IMR-90 (cell line): ENCODE measurements at regions not wholly inside any gene's neighbourhood (a gene's known extent, or its start where the extent isn't known, plus 50 kb on each side); places are given as distances from the start of the nearest gene placed in this dataset.

Experiments
- ATAC-seq: fragments of 200-7000 bp; cut with Tn5 transposase; 2 replicates; pipeline ENCODE4 v1.9.1; 2020; ENCODE audit warnings: low read depth, mild to moderate bottlenecking, moderate library complexity
- BruUV-seq: library from RNA; stranded (reverse); fragments of 400-500 nt; replicated peaks from 2 replicates; lab custom pipeline; 2021; lab: Mats Ljungman, UMichigan
- CTCF ChIA-PET: fragments of 300-600 bp; formaldehyde crosslinking; extraction: SDS; loops from one replicate; lab custom pipeline; 2021; ENCODE audit warnings: antibody characterized with exemption; lab: Yijun Ruan, JAX
- POLR2A ChIA-PET: fragments of 300-600 bp; sonication (Branson Sonifier 250); formaldehyde crosslinking; loops from one replicate; lab custom pipeline; 2022; ENCODE audit warnings: antibody characterized with exemption; ENCODE audit not compliant: unreplicated experiment; lab: Charles Lee
- DNase-seq: peaks from one replicate; pipeline ENCODE4 v3.0.0; 2013
- H2AFZ ChIP-seq: replicated peaks from 2 replicates; pipeline ENCODE3; 2013; ENCODE audit warnings: low read length, mild to moderate bottlenecking; ENCODE audit not compliant: poor library complexity
- H2AK5ac ChIP-seq: 2 replicates; pipeline ENCODE4 v1.6.1; 2013; ENCODE audit warnings: low read depth, low read length, inconsistent platforms
- H2AK9ac ChIP-seq: replicated peaks from 2 replicates; pipeline ENCODE3; 2013; ENCODE audit warnings: mild to moderate bottlenecking, low read depth, low read length, moderate library complexity; ENCODE audit not compliant: poor library complexity
- H2BK120ac ChIP-seq: 2 replicates; pipeline ENCODE4 v1.6.1; 2013; ENCODE audit warnings: low read depth, low read length, inconsistent platforms
- H2BK15ac ChIP-seq: 3 replicates; pipeline ENCODE4 v1.6.1; 2013; ENCODE audit warnings: low read depth, low read length, inconsistent platforms
- H2BK20ac ChIP-seq: 2 replicates; pipeline ENCODE4 v1.6.1; 2013; ENCODE audit warnings: low read depth, mild to moderate bottlenecking, inconsistent platforms, low read length, moderate library complexity
- H2BK5ac ChIP-seq: 2 replicates; pipeline ENCODE4 v1.6.1; 2013; ENCODE audit warnings: mild to moderate bottlenecking, low read depth, low read length, inconsistent platforms; ENCODE audit not compliant: poor library complexity, severe bottlenecking
- H3K14ac ChIP-seq: replicated peaks from 2 replicates; pipeline ENCODE4 v1.6.1; 2013; ENCODE audit warnings: low read depth, low read length, inconsistent platforms
- H3K18ac ChIP-seq: 2 replicates; pipeline ENCODE4 v1.6.1; 2013; ENCODE audit warnings: low read depth, low read length, control low read depth
- H3K23ac ChIP-seq: 2 replicates; pipeline ENCODE4 v1.6.1; 2013; ENCODE audit warnings: low read depth, low read length, inconsistent platforms
- H3K27ac ChIP-seq: 2 replicates; pipeline ENCODE4 v1.5.1; 2013; ENCODE audit warnings: mild to moderate bottlenecking, control low read depth, low read length; ENCODE audit not compliant: insufficient read depth
- H3K27me3 ChIP-seq: 2 replicates; pipeline ENCODE4 v1.6.1; 2013; ENCODE audit warnings: low read length; ENCODE audit not compliant: control insufficient read depth, insufficient read depth
- H3K36me3 ChIP-seq: 2 replicates; pipeline ENCODE4 v1.6.1; 2013; ENCODE audit warnings: low read length, mixed read lengths; ENCODE audit not compliant: control insufficient read depth, insufficient read depth
- H3K4ac ChIP-seq: 2 replicates; pipeline ENCODE4 v1.6.1; 2013; ENCODE audit warnings: low read depth, low read length, inconsistent platforms
- H3K4me1 ChIP-seq: 2 replicates; pipeline ENCODE4 v1.6.1; 2013; ENCODE audit warnings: low read length, mixed read lengths; ENCODE audit not compliant: control insufficient read depth, insufficient read depth
- H3K4me2 ChIP-seq: 2 replicates; pipeline ENCODE4 v1.6.1; 2013; ENCODE audit warnings: low read depth, mild to moderate bottlenecking, control low read depth, low read length, moderate library complexity
- H3K4me3 ChIP-seq: 2 replicates; pipeline ENCODE4 v1.5.1; 2013; ENCODE audit warnings: low read depth, mild to moderate bottlenecking, control low read depth, low read length, moderate library complexity; ENCODE audit not compliant: insufficient read depth
- H3K56ac ChIP-seq: 2 replicates; pipeline ENCODE4 v1.6.1; 2013; ENCODE audit warnings: low read length, inconsistent platforms; ENCODE audit not compliant: insufficient read depth; ENCODE audit errors: extremely low read depth
- H3K79me1 ChIP-seq, 2 experiments: 2 replicates each; pipeline ENCODE4 v1.6.1; 2013; ENCODE audit warnings: low read length in 2 of 2, inconsistent platforms in 1 of 2, low read depth in 1 of 2
- H3K9ac ChIP-seq: 2 replicates; pipeline ENCODE4 v1.6.1; 2013; ENCODE audit warnings: low read depth, low read length, control low read depth
- H3K9me1 ChIP-seq: 2 replicates; pipeline ENCODE4 v1.6.1; 2013; ENCODE audit warnings: low read length, inconsistent platforms; ENCODE audit not compliant: insufficient read depth
- H3K9me3 ChIP-seq: 2 replicates; pipeline ENCODE4 v1.6.1; 2013; ENCODE audit warnings: low read length; ENCODE audit not compliant: control insufficient read depth, insufficient read depth
- H4K20me1 ChIP-seq: 2 replicates; pipeline ENCODE4 v1.6.1; 2013; ENCODE audit warnings: low read length, inconsistent platforms; ENCODE audit not compliant: insufficient read depth
- H4K5ac ChIP-seq: 2 replicates; pipeline ENCODE4 v1.6.1; 2013; ENCODE audit warnings: mild to moderate bottlenecking, low read depth, low read length, control low read depth
- H4K8ac ChIP-seq, 2 experiments: 2 replicates each; pipeline ENCODE4 v1.6.1; 2013; ENCODE audit warnings: low read depth in 2 of 2, low read length in 2 of 2, control low read depth in 1 of 2, inconsistent platforms in 1 of 2
- H4K91ac ChIP-seq: 2 replicates; pipeline ENCODE4 v1.6.1; 2013; ENCODE audit warnings: low read depth, low read length, inconsistent platforms; ENCODE audit not compliant: insufficient read depth
- BHLHE40 ChIP-seq: fragments of 150-350 bp; IDR thresholded peaks from 2 replicates; pipeline ENCODE4 v1.6.1; 2016; ENCODE audit warnings: mild to moderate bottlenecking, low read depth, low read length
- WGBS, 2 experiments: methylation state at CpG; one replicate each; pipeline versions ENCODE4 v1.1.5 to v1.1.7; 2013; ENCODE audit warnings: missing lambda C conversion rate in 2 of 2; ENCODE audit not compliant: insufficient read length in 1 of 2; ENCODE audit errors: extremely low coverage in 2 of 2; 5-methylcytosine and 5-hydroxymethylcytosine counted together
- dilution Hi-C: fragments of 300-500 bp; cut with HindIII; formaldehyde crosslinking; loops from one replicate; pipeline ENCODE4 v1.14.3; 2018; ENCODE audit warnings: low sequenced_read_pairs; ENCODE audit not compliant: unreplicated experiment
- in situ Hi-C: fragments of 300-500 bp; cut with MboI; formaldehyde crosslinking; loops from 3 replicates; pipeline ENCODE4 v1.14.3; 2019; ENCODE audit warnings: low sequenced_read_pairs, inconsistent platforms, mixed read lengths
- intact Hi-C: fragments of 100-400 bp; cut with micrococcal nuclease; formaldehyde crosslinking; loops from 2 replicates; pipeline ENCODE4 v1.10.0; 2022
- TF ChIP-seq, protein P1 (sequence below): conservative IDR thresholded peaks from 2 replicates; pipeline ENCODE4 v1.5.1; 2012; ENCODE audit warnings: mild to moderate bottlenecking, low read depth, low read length, improper control_type of control experiment

- ATAC-seq: no peak
- Histone ChIP-seq H3K4ac (no peak overlapping the region), H3K4me1 (no peaks in the 10 kb centered on the region), H3K27me3 (no peaks in the 10 kb centered on the region), H3K36me3 (no peaks in the 10 kb centered on the region), H3K56ac (no peak overlapping the region), H3K9me1 (0 out of 2 replicates have a peak, but pooled peaks cover 2% of the 10 kb centered on the region), H2BK20ac (no peak overlapping the region), H4K5ac (no peak overlapping the region), H3K9ac (no peak overlapping the region), H4K20me1 (no peaks in the 10 kb centered on the region), H3K4me2 (no peak overlapping the region), H2AK5ac (no peak overlapping the region), H3K4me3 (no peak overlapping the region), H3K79me1 (no peaks in the 10 kb centered on the region), H4K91ac (no peak overlapping the region), H2BK5ac (no peak overlapping the region), H3K18ac (no peak overlapping the region), H3K23ac (no peak overlapping the region), H2AK9ac (no peak overlapping the region), H3K9me3 (no peaks in the 10 kb centered on the region; the same call in 1 of the 2 replicates), H3K27ac (no peak overlapping the region), H3K14ac (no peak overlapping the region), H2AFZ (no peak overlapping the region), H4K8ac (no peak overlapping the region), H2BK120ac (no peak overlapping the region), H2BK15ac (no peak overlapping the region)
- ChIA-PET CTCF (no interaction called here), POLR2A (no interaction called here)
- no peak for DNase-seq
- no CpG with 5 or more reads among the region's 1 CpG for WGBS, 2 experiments
- BruUV-seq: no TSS peak
- TF ChIP-seq BHLHE40: no peak
- TF ChIP-seq, protein P1, sequence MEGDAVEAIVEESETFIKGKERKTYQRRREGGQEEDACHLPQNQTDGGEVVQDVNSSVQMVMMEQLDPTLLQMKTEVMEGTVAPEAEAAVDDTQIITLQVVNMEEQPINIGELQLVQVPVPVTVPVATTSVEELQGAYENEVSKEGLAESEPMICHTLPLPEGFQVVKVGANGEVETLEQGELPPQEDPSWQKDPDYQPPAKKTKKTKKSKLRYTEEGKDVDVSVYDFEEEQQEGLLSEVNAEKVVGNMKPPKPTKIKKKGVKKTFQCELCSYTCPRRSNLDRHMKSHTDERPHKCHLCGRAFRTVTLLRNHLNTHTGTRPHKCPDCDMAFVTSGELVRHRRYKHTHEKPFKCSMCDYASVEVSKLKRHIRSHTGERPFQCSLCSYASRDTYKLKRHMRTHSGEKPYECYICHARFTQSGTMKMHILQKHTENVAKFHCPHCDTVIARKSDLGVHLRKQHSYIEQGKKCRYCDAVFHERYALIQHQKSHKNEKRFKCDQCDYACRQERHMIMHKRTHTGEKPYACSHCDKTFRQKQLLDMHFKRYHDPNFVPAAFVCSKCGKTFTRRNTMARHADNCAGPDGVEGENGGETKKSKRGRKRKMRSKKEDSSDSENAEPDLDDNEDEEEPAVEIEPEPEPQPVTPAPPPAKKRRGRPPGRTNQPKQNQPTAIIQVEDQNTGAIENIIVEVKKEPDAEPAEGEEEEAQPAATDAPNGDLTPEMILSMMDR: no peak
- in situ Hi-C loops (no loop called here), intact Hi-C loops (no loop called here), dilution Hi-C loops (no loop called here)
Observed at GRCh38 chr1:81217058-81217457, 583.7 kb upstream of the ADGRL2 start.
